ENCODE measurements at regions not wholly inside any gene's neighbourhood (a gene's known extent, or its start where the extent isn't known, plus 50 kb on each side); places are given as distances from the start of the nearest gene placed in this dataset.

GRCh38 chr12:19572920-19573558, 133.7 kb downstream of the AEBP2 start:
- DNase-seq = no peak

GRCh38 chr12:19573866-19574265, 134.6 kb downstream of the AEBP2 start:
- DNase-seq = no peak

GRCh38 chr12:19574601-19575000, 135.3 kb downstream of the AEBP2 start:
- DNase-seq = no peak

- DNase-seq = peak; percentile 61
Measured at GRCh38 chr12:19575337-19576243, 136.3 kb downstream of the AEBP2 start.

- DNase-seq = no peak
Measured at GRCh38 chr12:19576506-19577280, 137.4 kb downstream of the AEBP2 start.

GRCh38 chr12:19577281-19577530, 137.9 kb downstream of the AEBP2 start:
- DNase-seq = no peak

- DNase-seq = no peak
Measured at GRCh38 chr12:19584732-19585131, 145.4 kb downstream of the AEBP2 start.

- no peak for DNase-seq
Measured at GRCh38 chr12:19588951-19589350, 149.7 kb downstream of the AEBP2 start.

GRCh38 chr12:19591951-19592350, 152.7 kb downstream of the AEBP2 start:
- DNase-seq = no peak

- peak; percentile 57 for DNase-seq
Measured at GRCh38 chr12:19596434-19597166, 157.3 kb downstream of the AEBP2 start.

- no peak for DNase-seq
Measured at GRCh38 chr12:19597167-19598026, 158.1 kb downstream of the AEBP2 start.

GRCh38 chr12:19605720-19606119, 166.4 kb downstream of the AEBP2 start:
- no peak for DNase-seq

GRCh38 chr12:19608039-19608438, 168.7 kb downstream of the AEBP2 start:
- no peak for DNase-seq

- no peak for DNase-seq
Measured at GRCh38 chr12:19613051-19613535, 173.8 kb downstream of the AEBP2 start.

- DNase-seq = no peak
Measured at GRCh38 chr12:19614601-19615383, 175.5 kb downstream of the AEBP2 start.

- DNase-seq = no peak
Measured at GRCh38 chr12:19615384-19615725, 176.1 kb downstream of the AEBP2 start.

- DNase-seq = no peak
Measured at GRCh38 chr12:19616781-19617180, 177.5 kb downstream of the AEBP2 start.

- DNase-seq = no peak
Measured at GRCh38 chr12:19620222-19620621, 180.9 kb downstream of the AEBP2 start.

- no peak for DNase-seq
Measured at GRCh38 chr12:19623751-19624399, 184.6 kb downstream of the AEBP2 start.

GRCh38 chr12:19624491-19624890, 185.2 kb downstream of the AEBP2 start:
- peak; percentile 24 for DNase-seq
